GM18520 (cell line): ENCODE measurements at regions not wholly inside any gene's neighbourhood (a gene's known extent, or its start where the extent isn't known, plus 50 kb on each side); places are given as distances from the start of the nearest gene placed in this dataset.
"Not testable (repeated sequence)": the region's sequence is repeated elsewhere in the genome, so short reads cannot be mapped to it uniquely, and the experiment has no call there.

Experiments
- ATAC-seq: cut with Tn5 transposase; IDR thresholded peaks from one replicate; pipeline ENCODE4 v1.9.1; 2021; ENCODE audit not compliant: unreplicated experiment

GRCh38 chr6:139525415-139525814, 151.0 kb upstream of the CITED2 start:
- no peak for ATAC-seq

- no peak for ATAC-seq
Observed at GRCh38 chr6:139523986-139524385, 149.5 kb upstream of the CITED2 start.

GRCh38 chr6:139522511-139523220, 148.2 kb upstream of the CITED2 start:
- no peak for ATAC-seq

GRCh38 chr6:139521338-139521737, 146.9 kb upstream of the CITED2 start:
- ATAC-seq = no peak

- no peak for ATAC-seq
Observed at GRCh38 chr6:139520321-139520768, 145.9 kb upstream of the CITED2 start.

GRCh38 chr6:139519571-139520031, 145.2 kb upstream of the CITED2 start:
- ATAC-seq = no peak

- ATAC-seq = no peak
Observed at GRCh38 chr6:139519097-139519496, 144.6 kb upstream of the CITED2 start.

GRCh38 chr6:139518556-139519091, 144.2 kb upstream of the CITED2 start:
- ATAC-seq = no peak

GRCh38 chr6:139517998-139518555, 143.6 kb upstream of the CITED2 start:
- ATAC-seq = not testable (repeated sequence)

- no peak for ATAC-seq
Observed at GRCh38 chr6:139515511-139515910, 141.1 kb upstream of the CITED2 start.

- no peak for ATAC-seq
Observed at GRCh38 chr6:139514819-139515218, 140.4 kb upstream of the CITED2 start.

- ATAC-seq = no peak
Observed at GRCh38 chr6:139510040-139510790, 135.8 kb upstream of the CITED2 start.

- ATAC-seq = no peak
Observed at GRCh38 chr6:139509167-139509566, 134.7 kb upstream of the CITED2 start.

- no peak for ATAC-seq
Observed at GRCh38 chr6:139508576-139508975, 134.1 kb upstream of the CITED2 start.

GRCh38 chr6:139508023-139508422, 133.6 kb upstream of the CITED2 start:
- ATAC-seq = no peak

- no peak for ATAC-seq
Observed at GRCh38 chr6:139500977-139501376, 126.5 kb upstream of the CITED2 start.

- ATAC-seq = no peak
Observed at GRCh38 chr6:139498715-139499114, 124.3 kb upstream of the CITED2 start.

GRCh38 chr6:139497345-139497961, 123.0 kb upstream of the CITED2 start:
- no peak for ATAC-seq

- ATAC-seq = no peak
Observed at GRCh38 chr6:139496654-139497344, 122.4 kb upstream of the CITED2 start.

- ATAC-seq = no peak
Observed at GRCh38 chr6:139494376-139494990, 120.0 kb upstream of the CITED2 start.
